GM12878 (cell line): ENCODE measurements at regions not wholly inside any gene's neighbourhood (a gene's known extent, or its start where the extent isn't known, plus 50 kb on each side); places are given as distances from the start of the nearest gene placed in this dataset.

Experiments
- ATAC-seq: fragments of 200-7000 bp; cut with Tn5 transposase; 3 replicates; pipeline ENCODE4 v1.9.1; 2020; ENCODE audit warnings: mild to moderate bottlenecking, moderate library complexity
- BruUV-seq: library from RNA; stranded (reverse); fragments of 400-500 nt; replicated peaks from 2 replicates; lab custom pipeline; 2021; lab: Mats Ljungman, UMichigan
- CTCF ChIA-PET: fragments of 300-600 bp; sonication (Branson Sonifier 250); formaldehyde crosslinking; extraction: SDS; loops from one replicate; lab custom pipeline; 2021; ENCODE audit warnings: inconsistent platforms; lab: Yijun Ruan, JAX
- POLR2A ChIA-PET: fragments of 350-600 bp; formaldehyde crosslinking; extraction: SDS; loops from one replicate; lab custom pipeline; 2021; ENCODE audit warnings: inconsistent platforms; lab: Charles Lee
- RAD21 ChIA-PET: fragments of 300-600 bp; sonication (Branson Sonifier 250); formaldehyde crosslinking; loops from one replicate; lab custom pipeline; 2023; ENCODE audit warnings: antibody characterized with exemption; ENCODE audit not compliant: unreplicated experiment; lab: Charles Lee
- SMC1A ChIA-PET: fragments of 300-600 bp; sonication (Branson Sonifier 250); formaldehyde crosslinking; loops from one replicate; lab custom pipeline; 2023; ENCODE audit not compliant: unreplicated experiment, uncharacterized antibody; lab: Charles Lee
- DNase-seq: peaks from one replicate; pipeline ENCODE4 v3.0.0-alpha.2; 2011; ENCODE audit warnings: low read depth, low spot score
- FAIRE-seq: peaks from 3 replicates; lab custom pipeline; 2011; peaks lifted over from hg19 to GRCh38; lab: Jason Lieb, UNC
- H2AFZ ChIP-seq: 2 replicates; pipeline ENCODE4 v1.6.0; 2011; ENCODE audit warnings: low read depth, low read length, control low read depth; ENCODE audit not compliant: control insufficient read depth
- H3K27ac ChIP-seq: 2 replicates; pipeline ENCODE4 v1.5.1; 2011; ENCODE audit warnings: control low read depth; ENCODE audit not compliant: control insufficient read depth, insufficient read depth
- H3K27me3 ChIP-seq, 2 experiments: replicated peaks in 1 of 2; 2 replicates each; pipeline versions ENCODE4 v1.6.0 to v1.6.1; 2011; ENCODE audit warnings: low read length in 1 of 2; ENCODE audit not compliant: control insufficient read depth in 2 of 2, insufficient read depth in 2 of 2
- H3K36me3 ChIP-seq, 2 experiments: 2 replicates each; pipeline ENCODE4 v1.5.1; 2011; ENCODE audit warnings: low read length in 1 of 2; ENCODE audit not compliant: control insufficient read depth in 2 of 2, insufficient read depth in 2 of 2
- H3K4me1 ChIP-seq: 2 replicates; pipeline ENCODE4 v1.6.1; 2011; ENCODE audit warnings: mild to moderate bottlenecking, low read length, moderate library complexity, mixed read lengths; ENCODE audit not compliant: control insufficient read depth, insufficient read depth
- H3K4me2 ChIP-seq: 2 replicates; pipeline ENCODE4 v1.6.0; 2011; ENCODE audit warnings: control low read depth; ENCODE audit not compliant: control insufficient read depth, insufficient read depth
- H3K4me3 ChIP-seq: fragments of 200-600 bp; sonication (generic); 2 replicates; pipeline ENCODE4 v1.5.1; 2016
- H3K79me2 ChIP-seq: 2 replicates; pipeline ENCODE4 v1.6.0; 2011; ENCODE audit warnings: low read length; ENCODE audit not compliant: control insufficient read depth, insufficient read depth
- H3K9ac ChIP-seq: 2 replicates; pipeline ENCODE4 v1.8.0; 2011; ENCODE audit warnings: low read length, control low read depth, mixed read lengths; ENCODE audit not compliant: control insufficient read depth, insufficient read depth
- H3K9me3 ChIP-seq: replicated peaks from 3 replicates; pipeline ENCODE4 v1.5.1; 2011; ENCODE audit warnings: mild to moderate bottlenecking, low read length; ENCODE audit not compliant: control insufficient read depth, insufficient read depth
- H4K20me1 ChIP-seq: 2 replicates; pipeline ENCODE4 v1.6.0; 2011; ENCODE audit not compliant: control insufficient read depth, insufficient read depth
- GABPA ChIP-seq: IDR thresholded peaks from 2 replicates; pipeline ENCODE4 v1.6.1; 2014; ENCODE audit warnings: antibody characterized with exemption, low read depth, mild to moderate bottlenecking, inconsistent platforms
- RAD21 ChIP-seq: IDR thresholded peaks from 2 replicates; pipeline ENCODE4 v1.6.1; 2011; ENCODE audit warnings: mild to moderate bottlenecking, low read depth, low read length, moderate library complexity; ENCODE audit not compliant: insufficient read depth
- RBBP5 ChIP-seq: fragments of 200-600 bp; sonication (generic); conservative IDR thresholded peaks from 2 replicates; pipeline ENCODE4 v1.6.1; 2016
- TARDBP ChIP-seq: IDR thresholded peaks from 2 replicates; pipeline ENCODE4 v1.6.1; 2016; ENCODE audit warnings: borderline replicate concordance
- WRNIP1 ChIP-seq: IDR thresholded peaks from 2 replicates; pipeline ENCODE4 v1.6.1; 2011; ENCODE audit warnings: low read depth, low read length, improper control_type of control experiment, borderline replicate concordance
- YY1 ChIP-seq: IDR thresholded peaks from 2 replicates; pipeline ENCODE4 v1.6.1; 2011; ENCODE audit warnings: low read depth, mild to moderate bottlenecking, low read length
- ZNF207 ChIP-seq: fragments of 450-650 bp; IDR thresholded peaks from 2 replicates; pipeline ENCODE4 v1.6.1; 2014; ENCODE audit warnings: antibody characterized with exemption, mild to moderate bottlenecking, borderline replicate concordance
- ZNF217 ChIP-seq: fragments of 450-650 bp; IDR thresholded peaks from 2 replicates; pipeline ENCODE4 v1.6.1; 2017; ENCODE audit warnings: antibody characterized with exemption, mild to moderate bottlenecking
- WGBS: methylation state at CpG from one replicate; pipeline ENCODE4 v1.1.6; 2016; ENCODE audit warnings: low lambda C conversion rate; ENCODE audit not compliant: insufficient replicate concordance, insufficient coverage; ENCODE audit errors: missing lambda C conversion rate; 5-methylcytosine and 5-hydroxymethylcytosine counted together
- in situ Hi-C: fragments of 300-500 bp; cut with MboI; formaldehyde crosslinking; loops from 9 replicates; pipeline ENCODE4 v1.14.3; 2018; ENCODE audit warnings: mixed read lengths
- intact Hi-C: fragments of 100-400 bp; cut with micrococcal nuclease; formaldehyde crosslinking; loops from one replicate; pipeline ENCODE4 v1.14.2; 2022; ENCODE audit not compliant: unreplicated experiment

DNA sequence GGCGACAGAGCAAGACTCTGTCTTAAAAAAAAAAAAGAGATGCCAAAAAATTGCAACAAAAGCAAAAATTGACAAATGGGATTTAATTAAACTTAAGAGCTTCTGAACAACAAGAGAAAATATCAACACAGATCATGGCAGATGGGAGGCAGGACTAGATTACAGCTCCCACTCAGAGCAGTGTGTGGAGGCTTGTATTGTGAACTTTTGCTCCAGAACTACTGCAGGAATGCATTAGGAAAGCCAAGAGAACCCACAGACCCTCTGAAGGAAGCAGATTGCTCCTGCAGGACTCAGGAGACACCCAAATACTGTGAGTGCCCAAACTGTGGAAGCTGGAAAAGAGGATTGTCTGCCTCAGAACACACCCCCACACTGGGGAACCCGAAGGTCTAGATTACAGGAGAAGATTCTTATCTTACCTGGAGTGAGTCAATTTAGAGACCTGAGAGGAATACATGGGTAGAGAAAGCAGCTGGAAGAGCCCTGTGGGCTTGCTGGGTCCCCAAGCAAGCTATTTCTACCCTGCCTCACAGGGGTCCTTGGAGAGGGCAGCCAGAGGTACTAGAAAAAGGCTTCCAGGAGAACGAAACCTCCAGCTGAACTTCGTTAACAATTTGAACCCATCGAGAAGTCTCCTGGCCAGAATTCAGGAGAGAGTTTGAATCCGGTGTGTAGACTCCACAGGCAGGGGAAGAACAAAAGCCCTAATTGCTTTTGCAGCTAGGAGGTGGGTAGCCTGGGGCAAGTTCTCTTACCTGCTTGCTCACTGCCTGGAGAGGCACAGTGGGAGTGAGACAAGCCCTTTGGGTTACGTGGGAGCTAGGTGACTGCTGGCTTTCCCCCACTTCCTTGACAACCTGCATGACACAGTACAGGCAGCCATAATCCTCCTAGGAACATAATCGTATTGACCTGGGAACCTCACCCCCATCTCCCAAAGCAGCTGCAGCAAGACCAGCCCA, 593.4 kb upstream of the RGMB start:
- FAIRE-seq (no peak), DNase-seq (no peak), ATAC-seq (no peak)
- 11% methylated on average over 8 of the region's 8 CpGs for WGBS
- Histone ChIP-seq H3K36me3 (no peaks in the 10 kb centered on the region), H3K9me3 (no peaks in the 10 kb centered on the region), H3K4me2 (no peak overlapping the region), H4K20me1 (no peaks in the 10 kb centered on the region), H3K27me3 (no peaks in the 10 kb centered on the region), H2AFZ (no peak overlapping the region), H3K9ac (no peak overlapping the region), H3K79me2 (no peaks in the 10 kb centered on the region), H3K27ac (no peak overlapping the region), H3K4me3 (no peak overlapping the region), H3K4me1 (no peaks in the 10 kb centered on the region)
- intact Hi-C loops (no loop called here), in situ Hi-C loops (no loop called here)
- SMC1A ChIA-PET = interaction anchor here (0.6 kb wide), 1 partner anchor 251 kb away, joined by 3 read pairs; no protein-coding TSS in a partner anchor
- POLR2A ChIA-PET = no interaction called here
- CTCF ChIA-PET = no interaction called here
- RAD21 ChIA-PET = no interaction called here
- no TSS peak for BruUV-seq
- TF ChIP-seq RBBP5 (no peak), WRNIP1 (no peak), ZNF207 (no peak), GABPA (no peak), RAD21 (no peak), YY1 (no peak), ZNF217 (no peak)

- H3K36me3 ChIP-seq = no peaks in the 10 kb centered on the region
- FAIRE-seq (no peak), ATAC-seq (no peak), DNase-seq (no peak)
- ChIA-PET POLR2A (no interaction called here), SMC1A (no interaction called here), CTCF (no interaction called here), RAD21 (no interaction called here)
- H2AFZ ChIP-seq = no peak overlapping the region
- intact Hi-C loops (no loop called here), in situ Hi-C loops (no loop called here)
- TF ChIP-seq TARDBP = no peak
- H3K27me3 ChIP-seq = no peaks in the 10 kb centered on the region
- H4K20me1 ChIP-seq = no peaks in the 10 kb centered on the region
- no peaks in the 10 kb centered on the region for H3K79me2 ChIP-seq
- WGBS = 38% methylated on average over 1 of the region's 1 CpG
- BruUV-seq = no TSS peak
- no peak overlapping the region for H3K4me3 ChIP-seq
- no peak overlapping the region for H3K9ac ChIP-seq
- H3K4me1 ChIP-seq = no peaks in the 10 kb centered on the region
- no peak overlapping the region for H3K4me2 ChIP-seq
- no peak overlapping the region for H3K27ac ChIP-seq
- no peaks in the 10 kb centered on the region for H3K9me3 ChIP-seq
These were observed 587.3 kb upstream of the RGMB start for GRCh38 chr5:98186128-98186527.
